Effector memory CD8-positive, alpha-beta T cell (primary cell): ENCODE measurements at regions not wholly inside any gene's neighbourhood (a gene's known extent, or its start where the extent isn't known, plus 50 kb on each side); places are given as distances from the start of the nearest gene placed in this dataset.

Source experiments
- ATAC-seq: fragments of 150-1000 bp; cut with Tn5 transposase; replicated peaks from 2 replicates; pipeline ENCODE4 v1.10.0; 2021; ENCODE audit warnings: mild to moderate bottlenecking, moderate library complexity
- DNase-seq, 3 experiments: peaks; one replicate each; pipeline ENCODE4 v3.0.0; 2021
- H3K27ac Mint-ChIP-seq, 2 donors: one replicate each; pipeline ENCODE4 v1.8.0; 2022; ENCODE audit warnings: mild to moderate bottlenecking in 2 of 2, mixed read lengths in 2 of 2, moderate library complexity in 2 of 2
- H3K27me3 Mint-ChIP-seq, 2 donors: one replicate each; pipeline ENCODE4 v1.8.0; 2022; ENCODE audit warnings: mixed read lengths in 2 of 2
- H3K36me3 Mint-ChIP-seq: one replicate; pipeline ENCODE4 v1.8.0; 2022; ENCODE audit warnings: mild to moderate bottlenecking, moderate library complexity, mixed read lengths; ENCODE audit not compliant: insufficient read depth
- H3K4me1 Mint-ChIP-seq, 2 donors: one replicate each; pipeline ENCODE4 v1.8.0; 2022; ENCODE audit warnings: low read depth in 2 of 2, mixed read lengths in 2 of 2
- H3K4me3 Mint-ChIP-seq, 2 donors: one replicate each; pipeline ENCODE4 v1.8.0; 2022; ENCODE audit warnings: mild to moderate bottlenecking in 2 of 2, mixed read lengths in 2 of 2, moderate library complexity in 2 of 2
- H3K9me3 Mint-ChIP-seq, 2 donors: one replicate each; pipeline ENCODE4 v1.8.0; 2022; ENCODE audit warnings: mixed read lengths in 2 of 2

GRCh38 chr3:178901204-178901603, 170.4 kb downstream of the ZMAT3 start:
- peaks cover 0 to 2% of the 10 kb centered on the region in 2 donors for H3K9me3 Mint-ChIP-seq
- H3K4me1 Mint-ChIP-seq, result no peaks in the 10 kb centered on the region
- H3K27me3 Mint-ChIP-seq, result no peaks in the 10 kb centered on the region
- no peaks in the 10 kb centered on the region for H3K36me3 Mint-ChIP-seq
- no peak overlapping the region for H3K27ac Mint-ChIP-seq
- DNase-seq (no peak), ATAC-seq (no peak)
- H3K4me3 Mint-ChIP-seq, result no peak overlapping the region

GRCh38 chr3:178900029-178900646, 171.5 kb downstream of the ZMAT3 start:
- Mint-ChIP-seq H3K4me1 (no peaks in the 10 kb centered on the region), H3K9me3 (peaks cover 0 to 2% of the 10 kb centered on the region in 2 donors), H3K4me3 (no peak overlapping the region), H3K27me3 (no peaks in the 10 kb centered on the region), H3K27ac (no peak overlapping the region), H3K36me3 (no peaks in the 10 kb centered on the region)
- no peak for DNase-seq
- no peak for ATAC-seq

- H3K36me3 Mint-ChIP-seq, result no peaks in the 10 kb centered on the region
- ATAC-seq, result no peak
Observed at GRCh38 chr3:178895178-178895789, 176.3 kb downstream of the ZMAT3 start.

More at GRCh38 chr3:178895178-178895789, 176.3 kb downstream of the ZMAT3 start:
- H3K9me3 Mint-ChIP-seq, result peaks cover 0 to 8% of the 10 kb centered on the region in 2 donors
- H3K27ac Mint-ChIP-seq, result no peak overlapping the region
- H3K4me1 Mint-ChIP-seq, result no peaks in the 10 kb centered on the region
- DNase-seq, result no peak
- no peak overlapping the region for H3K4me3 Mint-ChIP-seq
- H3K27me3 Mint-ChIP-seq, result no peaks in the 10 kb centered on the region
